ENCODE measurements at regions not wholly inside any gene's neighbourhood (a gene's known extent, or its start where the extent isn't known, plus 50 kb on each side); places are given as distances from the start of the nearest gene placed in this dataset.

DNA sequence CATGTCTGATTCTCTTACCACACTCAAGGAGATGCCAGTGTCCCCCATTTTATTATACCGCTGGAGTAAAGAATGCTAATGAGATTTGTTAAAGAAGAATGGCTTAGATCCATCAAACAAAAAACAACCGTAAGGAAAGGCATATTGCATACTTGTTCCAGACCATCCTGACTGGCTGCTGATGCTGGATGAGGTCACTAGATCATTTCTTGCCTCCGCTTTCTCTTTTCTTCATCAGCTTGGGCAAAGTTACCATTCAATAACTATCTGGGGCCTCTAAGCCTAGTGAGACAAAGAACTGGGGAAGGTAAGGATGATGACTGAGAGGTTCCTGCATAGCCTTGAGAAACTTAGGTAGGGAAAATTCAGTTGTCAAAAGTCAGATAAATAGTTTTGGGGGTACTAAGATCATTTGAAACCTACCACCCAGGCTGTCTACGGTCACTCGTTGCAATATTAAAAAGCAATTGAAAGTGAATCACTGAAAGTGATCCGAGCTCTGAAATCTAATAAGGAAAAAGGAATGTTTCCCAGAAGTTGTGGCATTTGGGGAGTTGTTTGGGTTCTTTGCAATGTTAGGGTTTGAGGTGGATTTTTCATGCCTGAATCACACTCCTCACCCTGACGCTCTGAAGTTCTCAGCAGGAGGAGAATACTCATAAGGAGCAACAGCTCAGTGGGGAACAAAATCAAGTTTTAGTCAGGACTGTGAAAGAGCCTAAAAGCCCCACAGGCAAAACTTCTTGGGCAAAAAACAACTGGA, 176.8 kb downstream of the HHIPL2 start:
- no peak for DNase-seq (ENCODE audit: low spot score)

GRCh38 chr1:222370081-222370912, 177.6 kb downstream of the HHIPL2 start:
- DNase-seq (ENCODE audit: low spot score), result no peak

GRCh38 chr1:222369148-222369547, 178.8 kb downstream of the HHIPL2 start:
- no peak for DNase-seq (ENCODE audit: low spot score)

GRCh38 chr1:222358100-222358499, 189.8 kb downstream of the HHIPL2 start:
- no peak for DNase-seq (ENCODE audit: low spot score)

GRCh38 chr1:222357252-222357651, 190.7 kb downstream of the HHIPL2 start:
- no peak for DNase-seq (ENCODE audit: low spot score)

GRCh38 chr1:222347627-222348026, 200.3 kb downstream of the HHIPL2 start:
- DNase-seq (ENCODE audit: low spot score), result no peak

GRCh38 chr1:222346955-222347354, 200.9 kb downstream of the HHIPL2 start:
- no peak for DNase-seq (ENCODE audit: low spot score)

- DNase-seq (ENCODE audit: low spot score), result no peak
These were observed 208.4 kb downstream of the HHIPL2 start for GRCh38 chr1:222339376-222339947.

GRCh38 chr1:222335586-222335985, 212.3 kb downstream of the HHIPL2 start:
- DNase-seq (ENCODE audit: low spot score), result no peak

GRCh38 chr1:222334026-222334680, 213.8 kb downstream of the HHIPL2 start:
- DNase-seq (ENCODE audit: low spot score), result no peak

GRCh38 chr1:222331765-222332164, 216.1 kb downstream of the HHIPL2 start:
- DNase-seq (ENCODE audit: low spot score), result no peak

DNA sequence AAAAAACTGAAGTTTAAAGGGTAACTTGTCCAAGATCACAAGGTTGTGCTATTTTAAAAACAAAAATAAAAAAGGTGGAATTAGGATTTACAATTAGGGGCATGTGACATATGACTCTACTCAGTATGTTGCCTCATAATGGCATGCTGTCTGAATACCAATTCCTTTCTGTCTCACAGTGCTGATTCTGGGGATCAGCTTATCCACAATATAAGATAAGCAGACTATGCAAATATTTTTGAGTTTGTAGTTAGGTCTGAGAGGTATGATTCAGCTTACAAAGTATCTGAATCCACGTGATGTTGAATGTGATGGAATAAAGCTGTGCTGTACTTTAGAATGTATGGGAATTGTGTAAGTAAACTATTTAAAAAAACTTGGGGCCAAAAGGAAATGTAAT, 216.6 kb downstream of the HHIPL2 start:
- no peak for DNase-seq (ENCODE audit: low spot score)

- no peak for DNase-seq (ENCODE audit: low spot score)
These were observed 218.3 kb downstream of the HHIPL2 start for GRCh38 chr1:222329493-222330045.

DNA sequence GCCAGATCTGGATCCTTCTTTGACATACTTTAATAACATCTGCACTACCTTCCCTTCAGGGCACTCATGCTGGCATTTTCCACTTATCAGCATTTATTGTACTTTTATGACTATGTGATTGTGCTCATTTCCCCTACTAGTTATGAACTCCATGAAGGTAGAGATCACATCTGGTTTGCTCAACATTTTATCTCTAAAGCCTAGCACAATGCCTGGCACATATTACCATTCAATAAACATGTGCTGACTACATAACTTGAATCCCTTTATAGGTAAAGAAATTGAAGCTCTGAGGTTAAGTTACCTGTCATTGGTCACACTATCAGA, 221.2 kb downstream of the HHIPL2 start:
- no peak for DNase-seq (ENCODE audit: low spot score)

DNA sequence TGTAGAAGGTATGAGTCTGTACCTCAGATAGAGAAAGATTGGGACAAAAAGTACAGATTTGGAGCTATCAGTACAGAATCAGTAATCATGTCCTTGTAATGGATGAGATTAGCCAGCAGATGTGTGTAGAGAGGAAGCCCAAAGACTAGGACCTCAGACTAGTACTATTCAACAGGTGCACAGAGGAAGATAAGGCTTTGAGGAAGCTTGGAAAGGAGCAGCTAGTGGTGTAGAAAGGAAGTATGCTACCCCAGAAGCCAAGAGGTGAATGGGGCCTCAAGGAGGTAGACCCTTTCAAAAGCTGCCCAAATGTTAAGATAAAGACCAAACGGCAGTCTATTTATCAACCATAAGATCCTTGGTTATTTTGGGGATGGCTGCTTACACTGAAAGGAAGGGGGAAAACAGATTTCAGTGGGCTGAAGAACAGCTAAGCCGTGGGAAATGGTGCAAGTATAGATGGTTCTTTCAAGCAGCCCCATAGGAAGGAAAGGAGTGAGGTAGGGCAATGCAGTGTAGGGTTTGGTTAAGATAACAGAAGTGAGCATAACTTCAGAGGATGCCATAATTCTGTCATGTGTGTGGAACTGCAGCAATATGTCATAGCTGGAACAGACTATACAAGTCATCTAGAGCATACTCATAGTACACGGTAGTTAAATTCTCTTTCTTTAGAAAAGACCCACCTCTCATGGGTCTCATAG, 221.7 kb downstream of the HHIPL2 start:
- DNase-seq (ENCODE audit: low spot score), result no peak

- no peak for DNase-seq (ENCODE audit: low spot score)
These were observed 222.4 kb downstream of the HHIPL2 start for GRCh38 chr1:222325506-222325905.

- no peak for DNase-seq (ENCODE audit: low spot score)
These were observed 233.1 kb downstream of the HHIPL2 start for GRCh38 chr1:222314839-222315238.

DNA sequence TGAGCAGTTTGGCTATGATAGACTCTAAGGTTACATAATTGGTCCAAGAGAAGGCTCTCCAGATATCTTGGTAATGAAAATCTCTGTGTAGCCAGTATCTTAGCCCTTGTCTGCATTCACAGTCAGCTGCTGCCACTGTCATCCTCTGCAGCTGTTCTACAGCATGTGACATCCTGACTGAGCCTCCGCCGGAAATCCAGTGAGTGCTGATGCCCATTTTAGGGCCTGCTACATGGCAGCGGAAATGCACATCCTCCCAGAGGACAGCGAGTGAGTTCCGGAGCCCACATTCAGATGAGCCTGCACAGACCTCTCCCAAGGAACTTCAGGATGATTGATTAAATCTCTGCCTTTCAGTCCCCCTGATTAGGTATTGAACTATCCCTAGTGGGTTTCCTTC, 237.1 kb downstream of the HHIPL2 start:
- DNase-seq (ENCODE audit: low spot score), result no peak

DNA sequence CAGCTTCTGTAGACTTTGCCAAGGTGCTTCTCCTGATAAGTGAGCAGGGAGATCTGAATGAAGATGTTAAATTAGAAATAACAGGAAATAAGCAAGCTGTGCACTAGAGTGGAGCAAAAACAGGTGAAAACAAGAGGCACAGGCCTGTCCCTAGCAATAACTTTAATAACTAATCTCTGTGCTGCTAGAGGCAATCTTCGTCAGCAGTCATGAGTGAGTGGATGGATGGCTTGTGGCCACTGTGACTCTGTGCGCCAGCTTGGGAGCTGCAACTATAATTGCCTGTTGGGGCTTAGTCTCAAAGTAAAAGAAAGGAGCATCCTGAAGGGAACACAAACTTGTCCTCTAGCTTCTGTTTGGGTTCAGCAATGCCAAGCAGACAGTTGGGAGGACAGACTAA, 240.3 kb downstream of the HHIPL2 start:
- DNase-seq (ENCODE audit: low spot score), result no peak

DNA sequence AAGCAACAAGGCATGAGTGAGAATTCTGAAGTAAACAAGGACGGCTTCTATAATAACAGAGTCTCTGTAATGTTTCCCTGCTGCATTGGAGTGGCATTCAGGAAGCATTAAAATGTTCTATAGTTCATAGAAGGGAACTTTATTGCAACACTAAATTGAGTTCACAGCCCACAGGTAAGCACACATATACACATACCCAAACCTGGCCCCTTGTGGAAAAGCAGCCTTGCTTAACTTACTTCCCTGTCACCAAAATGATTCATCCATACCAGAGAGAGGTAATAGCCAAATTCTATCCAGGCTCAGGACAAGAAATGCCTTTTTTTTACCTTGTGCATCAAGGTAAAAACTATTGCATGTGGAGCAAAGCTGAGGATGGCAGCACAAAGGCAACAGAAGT, 241.4 kb downstream of the HHIPL2 start:
- DNase-seq (ENCODE audit: low spot score), result no peak

- no peak for DNase-seq (ENCODE audit: low spot score)
These were observed 241.9 kb downstream of the HHIPL2 start for GRCh38 chr1:222306011-222306410.
